K562 (cell line): ENCODE measurements at regions not wholly inside any gene's neighbourhood (a gene's known extent, or its start where the extent isn't known, plus 50 kb on each side); places are given as distances from the start of the nearest gene placed in this dataset.

ENCODE experiments used
- ATAC-seq: fragments of 200-7000 bp; cut with Tn5 transposase; 3 replicates; pipeline ENCODE4 v1.9.1; 2020; ENCODE audit warnings: moderate library complexity
- BruUV-seq: library from RNA; stranded (reverse); fragments of 400-500 nt; replicated peaks from 2 replicates; lab custom pipeline; 2021; lab: Mats Ljungman, UMichigan
- CTCF ChIA-PET: fragments of 300-600 bp; formaldehyde crosslinking; extraction: SDS; loops from one replicate; lab custom pipeline; 2021; ENCODE audit warnings: low intra/inter-chr PET ratio; lab: Yijun Ruan, JAX
- POLR2A ChIA-PET: fragments of 300-600, 350-650 bp; sonication (Branson Sonifier 250); formaldehyde crosslinking; extraction: SDS; loops from one replicate; lab custom pipeline; 2021; ENCODE audit warnings: antibody characterized with exemption, inconsistent platforms; lab: Yijun Ruan, JAX
- DNase-seq, 4 experiments: peaks; one replicate each; pipeline versions ENCODE4 v3.0.0 to v3.0.0-alpha.2; 2011 to 2018; ENCODE audit warnings: low spot score in 3 of 4, mixed read lengths in 3 of 4; ENCODE audit errors: extremely low read depth in 1 of 4
- FAIRE-seq: peaks from 2 replicates; lab custom pipeline; 2011; peaks lifted over from hg19 to GRCh38; lab: Jason Lieb, UNC
- H2AFZ ChIP-seq: 2 replicates; pipeline ENCODE4 v1.6.0; 2011; ENCODE audit warnings: low read depth, low read length, control low read depth, inconsistent platforms
- H3K27ac ChIP-seq: fragments of 200-600 bp; 3 replicates; pipeline ENCODE4 v1.8.0; 2011; ENCODE audit warnings: low read depth, mild to moderate bottlenecking, control low read depth, inconsistent platforms, low read length, moderate library complexity, mixed read lengths; ENCODE audit errors: extremely low read depth
- H3K27me3 ChIP-seq, 2 experiments: fragments of 300-600 bp in 1 of 2; 2 replicates in 1 of 2; 3 replicates in 1 of 2; pipeline versions ENCODE4 v1.6.0 to v1.8.0; 2011; ENCODE audit warnings: inconsistent platforms in 2 of 2, low read length in 2 of 2, mild to moderate bottlenecking in 1 of 2, mixed read lengths in 1 of 2, moderate library complexity in 1 of 2; ENCODE audit not compliant: control insufficient read depth in 2 of 2, insufficient read depth in 2 of 2
- H3K36me3 ChIP-seq: fragments of 300-600 bp; 3 replicates; pipeline ENCODE4 v1.8.0; 2011; ENCODE audit warnings: mild to moderate bottlenecking, low read length, inconsistent platforms; ENCODE audit not compliant: control insufficient read depth, insufficient read depth
- H3K4me1 ChIP-seq, 2 experiments: fragments of 200-600 bp in 1 of 2; replicated peaks in 1 of 2; 2 replicates in 1 of 2; 3 replicates in 1 of 2; pipeline versions ENCODE4 v1.5.1 to v1.8.0; 2011; ENCODE audit warnings: inconsistent platforms in 2 of 2, low read length in 2 of 2, mild to moderate bottlenecking in 1 of 2, mixed read lengths in 1 of 2, moderate library complexity in 1 of 2; ENCODE audit not compliant: control insufficient read depth in 2 of 2, insufficient read depth in 2 of 2
- H3K4me2 ChIP-seq: 2 replicates; pipeline ENCODE4 v1.6.1; 2011; ENCODE audit warnings: low read length, control low read depth, inconsistent platforms, mixed read lengths; ENCODE audit not compliant: insufficient read depth
- H3K4me3 ChIP-seq: fragments of 200-600 bp; sonication (generic), shearing (Covaris generic); 2 replicates; pipeline ENCODE4 v1.5.1; 2016; ENCODE audit warnings: control low read depth, inconsistent platforms
- H3K79me2 ChIP-seq: fragments of 200-600 bp; 3 replicates; pipeline ENCODE4 v1.8.0; 2011; ENCODE audit warnings: low read length, inconsistent platforms; ENCODE audit not compliant: control insufficient read depth, insufficient read depth
- H3K9ac ChIP-seq, 2 experiments: 2 replicates each; pipeline versions ENCODE4 v1.6.0 to v1.6.1; 2011; ENCODE audit warnings: low read depth in 2 of 2, low read length in 2 of 2, control low read depth in 1 of 2, inconsistent platforms in 1 of 2, mild to moderate bottlenecking in 1 of 2, mixed read lengths in 1 of 2; ENCODE audit not compliant: insufficient read depth in 1 of 2
- H3K9me1 ChIP-seq: one replicate; pipeline ENCODE4 v1.6.0; 2011; ENCODE audit warnings: inconsistent platforms, mild to moderate bottlenecking, low read length, moderate library complexity; ENCODE audit not compliant: control insufficient read depth, insufficient read depth
- H3K9me3 ChIP-seq: replicated peaks from 2 replicates; pipeline ENCODE4 v1.5.1; 2011; ENCODE audit warnings: low read depth, low read length, inconsistent platforms; ENCODE audit not compliant: control insufficient read depth, insufficient read depth
- H4K20me1 ChIP-seq: replicated peaks from 2 replicates; pipeline ENCODE4 v1.6.1; 2011; ENCODE audit warnings: low read length, inconsistent platforms, mixed read lengths; ENCODE audit not compliant: control insufficient read depth, insufficient read depth
- ATF3 ChIP-seq, 2 experiments: fragments of 450-650 bp in 1 of 2; sonication (generic) in 1 of 2; formaldehyde crosslinking in 1 of 2; IDR thresholded peaks in 1 of 2; conservative IDR thresholded peaks in 1 of 2; 2 replicates each; pipeline versions ENCODE4 v1.6.1 to v1.8.1; 2016 to 2023; ENCODE audit warnings: mild to moderate bottlenecking in 2 of 2, moderate library complexity in 2 of 2, inconsistent platforms in 1 of 2, missing genetic modification reagents in 1 of 2
- BMI1 ChIP-seq: fragments of 150-350 bp; IDR thresholded peaks from 2 replicates; pipeline ENCODE4 v1.6.1; 2014; ENCODE audit warnings: low read length
- C11orf30 ChIP-seq: fragments of 450-650 bp; IDR thresholded peaks from 2 replicates; pipeline ENCODE4 v1.6.1; 2016; ENCODE audit warnings: low read depth, mild to moderate bottlenecking
- FOXO4 ChIP-seq: fragments of 450-650 bp; formaldehyde crosslinking; IDR thresholded peaks from 2 replicates; pipeline ENCODE4 v1.4.0; 2020; ENCODE audit warnings: mild to moderate bottlenecking, moderate library complexity
- WGBS: fragments of 100-300 bp; shearing (Covaris generic); methylation state at CpG from one replicate; pipeline ENCODE4 v1.1.6; 2016; ENCODE audit warnings: low coverage, mixed read lengths; ENCODE audit not compliant: insufficient coverage; ENCODE audit errors: missing lambda C conversion rate; 5-methylcytosine and 5-hydroxymethylcytosine counted together
- in situ Hi-C: fragments of 300-500 bp; cut with MboI; formaldehyde crosslinking; loops from 4 replicates; pipeline ENCODE4 v1.15.0; 2018; ENCODE audit warnings: inconsistent platforms, mixed read lengths
- intact Hi-C: fragments of 100-400 bp; cut with micrococcal nuclease; formaldehyde crosslinking; loops from 2 replicates; pipeline ENCODE4 v1.14.2; 2022

- no peak overlapping the region for H2AFZ ChIP-seq
- no peak overlapping the region for H3K9ac ChIP-seq
- in situ Hi-C loops = no loop called here
- no peak overlapping the region for H3K4me3 ChIP-seq
- no peak for FAIRE-seq
- intact Hi-C loops = no loop called here
- H3K4me1 ChIP-seq = no peaks in the 10 kb centered on the region
- ATAC-seq = no peak
- no peak overlapping the region for H3K27ac ChIP-seq
- H3K36me3 ChIP-seq = no peaks in the 10 kb centered on the region
- H3K9me1 ChIP-seq = no peaks in the 10 kb centered on the region
- no peaks in the 10 kb centered on the region for H3K79me2 ChIP-seq
- TF ChIP-seq FOXO4 (CRISPR knock-in tag) (no peak), ATF3 (IDR thresholded peaks at IDR 0.05) (no peak), ATF3 (CRISPR knock-in tag; conservative IDR thresholded peaks at IDR 0.05) (no peak), C11orf30 (no peak), BMI1 (no peak)
- CTCF ChIA-PET = no interaction called here
- BruUV-seq = no TSS peak
- no peak for DNase-seq
- no peaks in the 10 kb centered on the region for H3K27me3 ChIP-seq
- POLR2A ChIA-PET = no interaction called here
- WGBS = 0% methylated on average over 1 of the region's 1 CpG
- no peaks in the 10 kb centered on the region for H4K20me1 ChIP-seq
- no peak overlapping the region for H3K4me2 ChIP-seq
- H3K9me3 ChIP-seq = no peaks in the 10 kb centered on the region
Observed at GRCh38 chr20:40037511-40037910, 651.5 kb downstream of the MAFB start.
